ENCODE measurements at regions not wholly inside any gene's neighbourhood (a gene's known extent, or its start where the extent isn't known, plus 50 kb on each side); places are given as distances from the start of the nearest gene placed in this dataset.

- TF ChIP-seq POLR2AphosphoS5 (IDR thresholded peaks at IDR 0.05; ENCODE audit: low read depth, low read length) (no peak), POLR2A (IDR thresholded peaks at IDR 0.05; ENCODE audit: low read depth, low read length) (no peak), TAF1 (IDR thresholded peaks at IDR 0.05; ENCODE audit: low read depth, low read length) (no peak)
Measured at GRCh38 chr6:27066802-27067201, 180.7 kb upstream of the PRSS16 start.

Measured in GM12891 (cell line).